PC-9 (cell line): ENCODE measurements at regions not wholly inside any gene's neighbourhood (a gene's known extent, or its start where the extent isn't known, plus 50 kb on each side); places are given as distances from the start of the nearest gene placed in this dataset.

Source experiments
- BruUV-seq: library from RNA; stranded (reverse); fragments of 400-500 nt; replicated peaks from 2 replicates; lab custom pipeline; 2021; lab: Mats Ljungman, UMichigan
- CTCF ChIA-PET: fragments of 300-600 bp; sonication (Branson Sonifier 250); formaldehyde crosslinking; loops from one replicate; lab custom pipeline; 2022; ENCODE audit warnings: antibody characterized with exemption; lab: Charles Lee
- POLR2A ChIA-PET: fragments of 300-600 bp; sonication (Branson Sonifier 250); formaldehyde crosslinking; loops from one replicate; lab custom pipeline; 2022; ENCODE audit warnings: antibody characterized with exemption; ENCODE audit not compliant: unreplicated experiment; lab: Charles Lee
- DNase-seq, 2 experiments: peaks; one replicate each; pipeline versions ENCODE4 v3.0.0 to v3.0.0-alpha.2; 2015 to 2022; ENCODE audit warnings: mixed read lengths in 1 of 2
- H2AFZ ChIP-seq: fragments of 200-600 bp; sonication (generic); 2 replicates; pipeline ENCODE4 v1.8.1; 2017; ENCODE audit warnings: antibody characterized with exemption
- H3F3A ChIP-seq: fragments of 200-600 bp; sonication (generic); 2 replicates; pipeline ENCODE4 v1.8.1; 2017; ENCODE audit warnings: antibody characterized with exemption, mild to moderate bottlenecking, low read depth; ENCODE audit not compliant: insufficient read depth
- H3K27ac ChIP-seq: fragments of 200-600 bp; sonication (generic); 2 replicates; pipeline ENCODE4 v1.6.1; 2016; ENCODE audit warnings: mixed run types
- H3K27me3 ChIP-seq: fragments of 200-600 bp; sonication (generic); 2 replicates; pipeline ENCODE4 v1.6.1; 2016; ENCODE audit warnings: low read depth, mixed run types; ENCODE audit not compliant: insufficient read depth
- H3K36me3 ChIP-seq: fragments of 200-600 bp; sonication (generic); 2 replicates; pipeline ENCODE4 v1.6.1; 2016; ENCODE audit warnings: low read depth, mixed run types
- H3K4me1 ChIP-seq: fragments of 200-600 bp; sonication (generic); replicated peaks from 2 replicates; pipeline ENCODE4 v1.6.1; 2016; ENCODE audit warnings: mixed run types; ENCODE audit not compliant: insufficient read depth
- H3K4me2 ChIP-seq: fragments of 200-600 bp; sonication (generic); 2 replicates; pipeline ENCODE4 v1.6.1; 2017; ENCODE audit warnings: mixed run types
- H3K4me3 ChIP-seq: fragments of 200-600 bp; sonication (generic); 2 replicates; pipeline ENCODE4 v1.6.1; 2016; ENCODE audit warnings: mixed run types
- H3K79me2 ChIP-seq: fragments of 200-600 bp; sonication (generic); 2 replicates; pipeline ENCODE4 v1.6.1; 2017; ENCODE audit warnings: low read depth, mixed run types
- H3K9me2 ChIP-seq: fragments of 200-600 bp; sonication (generic); 2 replicates; pipeline ENCODE4 v1.8.1; 2017; ENCODE audit warnings: mild to moderate bottlenecking; ENCODE audit not compliant: insufficient read depth
- H3K9me3 ChIP-seq: fragments of 200-600 bp; sonication (generic); 2 replicates; pipeline ENCODE4 v1.8.1; 2016; ENCODE audit warnings: low read depth; ENCODE audit not compliant: insufficient read depth
- H4K20me1 ChIP-seq: fragments of 200-600 bp; sonication (generic); 2 replicates; pipeline ENCODE4 v1.8.1; 2017; ENCODE audit not compliant: insufficient read depth
- CTCF ChIP-seq: fragments of 200-600 bp; sonication (generic); conservative IDR thresholded peaks from 2 replicates; pipeline ENCODE4 v1.6.1; 2017; ENCODE audit warnings: mixed run types, antibody characterized with exemption, mild to moderate bottlenecking, moderate library complexity
- EZH2 ChIP-seq: fragments of 200-600 bp; sonication (generic); IDR thresholded peaks from 2 replicates; pipeline ENCODE4 v1.8.0; 2017; ENCODE audit warnings: antibody characterized with exemption, low read depth
- intact Hi-C: fragments of 100-400 bp; cut with micrococcal nuclease; formaldehyde crosslinking; loops from one replicate; pipeline ENCODE4 v1.10.0; 2022; ENCODE audit not compliant: unreplicated experiment

- Histone ChIP-seq H3K4me1 (no peaks in the 10 kb centered on the region), H3K9me2 (no peaks in the 10 kb centered on the region), H3K27me3 (no peaks in the 10 kb centered on the region), H3K9me3 (no peaks in the 10 kb centered on the region), H3K79me2 (no peaks in the 10 kb centered on the region), H3K4me3 (no peak overlapping the region), H3K36me3 (no peaks in the 10 kb centered on the region), H2AFZ (no peak overlapping the region), H3K4me2 (no peak overlapping the region), H3F3A (no peaks in the 10 kb centered on the region), H3K27ac (no peak overlapping the region), H4K20me1 (no peaks in the 10 kb centered on the region)
- no peak for TF ChIP-seq CTCF
- TF ChIP-seq EZH2, result no peak
- intact Hi-C loops, result no loop called here
- CTCF ChIA-PET, result no interaction called here
- no TSS peak for BruUV-seq
- POLR2A ChIA-PET, result interaction anchor here (0.6 kb wide), 1 partner anchor 21 kb away, joined by 3 read pairs; no protein-coding TSS in a partner anchor
- no peak for DNase-seq
Measured at GRCh38 chr11:15886299-15886698, 470.0 kb downstream of the SOX6 start.

DNA sequence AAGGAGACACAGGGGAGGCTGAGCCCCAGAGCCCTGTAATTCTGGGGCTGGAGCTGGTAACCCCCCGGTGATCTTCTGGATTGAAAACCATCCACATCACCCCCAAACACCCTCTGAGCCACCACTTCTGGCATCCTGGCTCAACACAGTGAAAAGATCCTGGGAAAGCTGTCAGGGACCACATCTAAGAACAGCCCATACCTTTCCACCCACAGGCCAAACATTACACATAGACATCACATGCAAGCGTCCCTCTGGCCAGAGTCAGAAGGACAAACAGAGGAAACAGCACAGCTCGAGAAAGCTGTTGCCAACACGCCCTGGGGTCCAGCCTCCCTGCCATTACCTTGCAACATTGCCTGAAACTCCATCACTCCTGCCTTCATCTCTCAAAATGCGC is 469.5 kb downstream of the SOX6 start:
- no peaks in the 10 kb centered on the region for H3K27me3 ChIP-seq
- POLR2A ChIA-PET, result interaction anchor here (0.6 kb wide), 1 partner anchor 22 kb away, joined by 3 read pairs; no protein-coding TSS in a partner anchor
- no TSS peak for BruUV-seq
- H3K9me2 ChIP-seq, result no peaks in the 10 kb centered on the region
- no peak for DNase-seq
- TF ChIP-seq EZH2, result no peak
- no peak for TF ChIP-seq CTCF
- CTCF ChIA-PET, result no interaction called here
- no peaks in the 10 kb centered on the region for H3K36me3 ChIP-seq
- no peaks in the 10 kb centered on the region for H3K4me1 ChIP-seq
- H3K4me3 ChIP-seq, result no peak overlapping the region
- no peak overlapping the region for H3K4me2 ChIP-seq
- H3F3A ChIP-seq, result no peaks in the 10 kb centered on the region
- no peaks in the 10 kb centered on the region for H4K20me1 ChIP-seq
- no peaks in the 10 kb centered on the region for H3K79me2 ChIP-seq
- H3K9me3 ChIP-seq, result no peaks in the 10 kb centered on the region
- H2AFZ ChIP-seq, result no peak overlapping the region
- intact Hi-C loops, result no loop called here
- no peak overlapping the region for H3K27ac ChIP-seq

DNA sequence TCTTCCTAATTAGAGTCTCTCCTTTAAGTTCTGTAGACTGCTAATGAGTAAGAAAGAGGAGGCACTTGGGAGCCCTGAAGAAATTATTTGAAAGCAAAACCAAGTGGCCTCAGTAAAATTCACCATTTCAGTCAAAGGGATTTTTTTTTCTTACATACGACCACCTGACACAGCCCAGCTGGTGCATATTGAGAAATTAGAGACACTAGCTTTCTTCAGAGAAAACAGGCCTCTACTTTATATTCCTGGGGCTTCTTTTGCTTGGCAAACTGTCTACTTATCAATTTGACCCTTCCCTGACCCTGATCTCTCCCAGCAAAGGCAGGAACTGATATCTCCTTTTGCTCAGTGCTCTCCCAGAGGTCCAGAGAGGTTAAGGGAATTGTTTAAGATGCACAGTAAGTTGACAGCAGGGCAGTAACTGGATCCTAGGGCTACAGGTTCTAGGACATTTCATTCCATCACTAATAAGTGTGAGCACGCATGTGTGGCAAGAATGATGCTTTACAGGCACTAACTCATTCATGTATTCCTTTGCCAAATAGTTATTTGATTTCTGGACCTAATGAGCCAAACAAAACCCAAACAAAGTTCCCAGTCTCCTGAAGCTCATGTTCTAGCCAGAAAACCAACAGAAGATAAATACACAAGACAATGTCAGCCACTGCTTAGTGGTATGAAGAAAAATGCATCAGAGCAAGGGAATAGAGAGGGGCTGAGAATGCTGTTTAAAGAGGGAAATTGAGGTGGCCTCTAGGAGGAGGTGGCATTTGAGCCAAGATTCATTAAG is 467.6 kb downstream of the SOX6 start:
- H3K36me3 ChIP-seq, result no peaks in the 10 kb centered on the region
- H3K4me1 ChIP-seq, result peaks cover 16% of the 10 kb centered on the region
- POLR2A ChIA-PET, result no interaction called here
- BruUV-seq, result no TSS peak
- no peak overlapping the region for H3K27ac ChIP-seq
- H3K27me3 ChIP-seq, result no peaks in the 10 kb centered on the region
- H3F3A ChIP-seq, result 0 out of 2 replicates have a peak, but pooled peaks cover 4% of the 10 kb centered on the region
- intact Hi-C loops, result no loop called here
- H2AFZ ChIP-seq, result no peak overlapping the region
- no peaks in the 10 kb centered on the region for H3K79me2 ChIP-seq
- H3K4me3 ChIP-seq, result no peak overlapping the region
- no peaks in the 10 kb centered on the region for H3K9me2 ChIP-seq
- no peak for DNase-seq
- no peaks in the 10 kb centered on the region for H3K9me3 ChIP-seq
- no peaks in the 10 kb centered on the region for H4K20me1 ChIP-seq
- TF ChIP-seq CTCF (no peak), EZH2 (no peak)
- CTCF ChIA-PET, result no interaction called here
- no peak overlapping the region for H3K4me2 ChIP-seq
